SIG-M5 (cell line): ENCODE measurements at regions not wholly inside any gene's neighbourhood (a gene's known extent, or its start where the extent isn't known, plus 50 kb on each side); places are given as distances from the start of the nearest gene placed in this dataset.
"Not testable (repeated sequence)": the region's sequence is repeated elsewhere in the genome, so short reads cannot be mapped to it uniquely, and the experiment has no call there.

ENCODE experiments used
- DNase-seq: peaks from one replicate; lab custom pipeline; 2025; lab: John Stamatoyannopoulos, UW

DNA sequence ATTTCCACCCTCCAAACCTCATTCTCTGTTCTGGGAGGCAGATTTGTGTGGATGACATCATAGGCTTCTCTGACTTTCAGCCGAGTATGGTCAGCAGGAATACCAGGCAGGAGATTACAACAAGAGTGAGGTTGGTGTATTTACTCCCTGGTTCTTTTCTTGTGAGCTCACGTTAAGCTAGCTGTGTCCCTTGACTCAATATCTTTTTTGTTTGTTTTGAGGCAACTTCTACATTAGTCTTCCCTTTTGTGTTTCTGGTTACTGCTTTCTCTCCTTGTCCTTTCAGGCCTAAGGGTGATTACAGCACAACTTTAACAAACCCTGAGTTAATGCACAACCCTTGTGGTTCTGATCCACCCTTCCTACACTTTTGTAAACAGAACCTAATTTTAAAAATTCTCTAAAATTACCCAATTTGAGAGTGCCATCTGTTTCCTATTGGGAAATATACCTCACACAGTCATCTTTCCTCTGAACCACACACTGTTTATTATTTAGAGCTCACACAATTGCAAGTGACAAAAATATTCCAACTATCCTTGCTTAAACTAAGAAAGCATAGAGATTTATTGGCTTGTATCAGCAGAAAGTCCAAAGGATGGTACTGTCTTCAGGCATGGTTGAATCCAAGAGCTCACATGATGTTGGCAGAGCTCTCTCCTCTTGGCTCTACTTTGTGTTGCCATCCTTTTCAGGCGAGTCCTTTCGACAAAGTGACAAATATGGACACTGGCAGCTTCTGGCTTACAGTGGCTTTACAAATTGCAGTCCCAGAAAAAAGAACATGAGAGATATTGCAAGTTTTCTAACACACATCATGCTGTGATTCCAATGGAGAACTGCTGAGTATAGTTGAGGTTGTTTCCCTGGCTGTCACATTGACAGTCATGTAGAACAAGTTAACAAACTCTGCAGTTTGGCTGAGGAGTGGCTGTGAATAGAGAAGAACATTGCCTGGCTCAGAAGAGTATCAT is 150.5 kb upstream of the DDIT4L start:
- DNase-seq, result no peak

DNA sequence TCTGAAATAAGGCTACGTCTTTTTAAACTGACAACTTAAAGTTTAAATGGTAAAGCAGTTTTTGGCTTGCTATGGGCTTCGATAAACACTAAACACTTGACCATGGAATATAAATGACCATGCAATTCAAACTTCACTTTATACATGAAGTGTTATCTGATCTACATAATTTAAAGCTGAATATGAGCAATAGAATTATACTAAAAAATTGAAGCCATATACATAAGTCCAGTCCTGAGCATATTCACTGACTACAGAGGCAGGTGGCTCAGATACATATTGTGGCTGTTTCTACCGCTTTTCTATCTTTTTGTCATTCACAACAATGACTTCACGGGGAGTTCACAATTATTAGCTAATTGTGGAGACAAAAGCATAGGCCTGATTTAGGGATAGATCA is 149.6 kb upstream of the DDIT4L start:
- DNase-seq, result no peak

DNA sequence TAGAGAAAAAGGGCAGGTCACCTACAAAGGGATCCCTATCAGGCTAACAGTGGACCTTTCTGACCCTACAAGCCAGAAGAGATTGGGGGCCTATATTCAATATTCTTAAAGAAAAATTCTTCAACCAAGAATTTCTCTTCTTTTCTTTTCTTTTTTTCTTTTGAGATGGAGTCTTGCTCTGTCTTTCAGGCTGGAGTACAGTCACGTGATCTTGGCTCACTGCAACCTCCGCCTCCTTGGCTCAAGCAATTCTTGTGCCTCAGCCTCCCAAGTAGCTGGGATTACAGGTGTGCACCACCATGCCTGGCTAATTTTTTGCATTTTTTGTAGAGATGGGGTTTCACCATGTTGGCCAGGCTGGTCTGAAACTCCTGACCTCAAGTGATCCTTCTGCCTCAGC is 143.2 kb upstream of the DDIT4L start:
- not testable (repeated sequence) for DNase-seq

DNA sequence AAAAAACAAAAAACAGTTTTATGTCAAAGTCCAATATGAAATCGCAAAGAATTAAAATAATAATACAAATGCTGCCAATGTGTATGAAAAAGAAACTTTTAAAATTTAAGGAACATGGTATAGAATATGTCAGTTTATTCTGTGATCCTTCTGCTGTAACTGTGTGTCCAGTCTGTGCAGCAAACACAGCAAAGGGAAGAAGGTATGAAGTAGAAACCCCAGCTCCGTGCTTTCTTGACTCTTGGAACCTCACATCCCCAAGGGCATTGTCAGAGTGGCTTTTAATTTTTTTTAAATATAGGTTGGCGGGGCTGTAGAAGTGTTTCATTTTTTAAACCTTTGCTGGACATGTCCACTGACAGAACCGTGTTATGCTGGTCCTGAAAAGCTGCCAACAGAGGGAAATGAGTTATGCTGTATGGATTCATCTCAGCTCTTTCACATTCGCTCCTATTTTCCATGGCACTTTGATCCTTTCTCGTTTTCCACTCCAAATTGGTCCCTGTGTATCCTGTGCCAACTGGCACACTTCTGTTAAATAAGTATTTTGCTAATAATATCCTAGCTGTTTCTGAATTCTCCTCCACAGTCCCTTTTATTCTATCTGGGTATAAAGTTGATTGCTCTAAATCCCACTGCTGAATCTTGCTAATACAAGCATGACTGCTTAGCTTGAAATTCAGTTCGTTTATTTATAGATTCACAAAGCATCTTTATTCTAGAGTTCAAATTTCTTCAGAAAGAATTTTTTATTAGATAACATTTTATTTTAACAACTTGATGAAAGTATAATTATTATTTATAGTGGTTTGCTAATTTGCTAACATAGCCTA is 127.0 kb upstream of the DDIT4L start:
- no peak for DNase-seq

DNA sequence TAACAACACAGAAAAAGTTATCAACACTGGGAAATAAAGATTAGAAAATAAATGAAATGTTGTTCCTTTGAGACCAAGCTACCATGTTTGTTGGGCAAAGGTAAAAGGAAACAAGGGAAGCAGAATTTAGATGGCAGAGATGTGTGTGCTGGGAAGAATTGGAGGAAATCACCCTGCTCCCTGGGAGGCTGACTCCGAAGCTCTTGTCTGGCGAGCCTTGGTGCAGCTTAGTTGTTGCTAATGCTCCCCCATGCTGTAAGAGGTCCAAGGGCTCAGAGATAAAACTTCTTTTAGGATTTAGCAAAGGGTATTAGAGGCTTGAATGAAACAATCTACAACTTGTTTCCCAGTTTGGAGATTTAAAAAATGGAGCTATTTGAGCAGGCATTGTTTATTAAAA is 123.8 kb upstream of the DDIT4L start:
- DNase-seq, result no peak

DNA sequence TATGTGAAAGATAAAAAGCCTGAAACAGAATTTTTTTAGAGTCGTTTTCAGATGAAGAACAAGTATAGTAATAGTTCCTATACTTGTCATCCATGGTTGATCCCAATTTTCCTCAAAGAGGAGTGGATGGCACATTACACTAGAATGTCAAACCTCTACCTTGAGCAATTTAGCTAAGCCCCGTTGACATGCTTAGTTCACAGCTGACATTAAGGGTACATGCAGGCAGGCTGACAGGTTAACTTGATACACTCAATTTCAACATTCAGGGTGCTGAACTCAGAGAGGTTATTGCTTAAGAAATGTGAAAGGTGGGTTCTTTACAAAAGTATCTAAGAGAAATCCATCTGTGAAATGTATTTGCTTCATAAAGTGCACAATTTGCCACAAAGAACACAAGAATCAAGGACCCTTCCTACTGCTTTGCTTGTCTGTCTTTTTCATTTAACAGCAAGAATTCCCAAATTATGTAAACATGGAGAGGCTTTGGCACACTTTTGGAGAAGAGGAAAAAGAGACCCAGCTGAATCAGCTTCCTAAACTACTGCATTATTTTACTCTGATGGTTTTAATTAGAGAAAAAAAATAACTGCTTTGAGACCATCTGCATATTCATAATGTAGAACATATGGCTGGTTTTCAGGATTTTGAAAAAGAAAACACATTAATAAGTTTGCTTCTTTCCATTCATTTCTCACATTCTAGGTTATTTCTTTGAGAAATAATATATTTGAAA is 122.5 kb upstream of the DDIT4L start:
- DNase-seq, result no peak

DNA sequence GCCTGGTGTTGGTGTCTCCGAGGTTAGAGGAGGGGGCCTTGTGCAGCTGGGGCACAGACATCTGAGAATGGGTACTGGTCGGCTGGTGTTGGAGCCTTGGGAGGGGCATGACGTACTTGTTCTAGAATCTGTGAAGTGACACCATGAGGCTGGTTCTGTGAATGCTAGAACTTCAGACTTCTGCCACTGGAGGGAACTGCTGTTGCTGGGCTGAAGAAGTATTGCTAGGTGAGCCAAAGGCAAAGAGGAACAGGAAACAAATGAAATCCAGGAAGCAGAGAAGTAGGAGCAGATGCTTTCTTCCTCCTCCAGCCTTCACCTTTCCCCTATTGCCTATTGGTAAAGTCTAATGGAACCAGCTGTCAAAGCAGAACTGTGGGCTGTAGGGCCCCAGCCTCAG is 120.9 kb upstream of the DDIT4L start:
- DNase-seq, result no peak

DNA sequence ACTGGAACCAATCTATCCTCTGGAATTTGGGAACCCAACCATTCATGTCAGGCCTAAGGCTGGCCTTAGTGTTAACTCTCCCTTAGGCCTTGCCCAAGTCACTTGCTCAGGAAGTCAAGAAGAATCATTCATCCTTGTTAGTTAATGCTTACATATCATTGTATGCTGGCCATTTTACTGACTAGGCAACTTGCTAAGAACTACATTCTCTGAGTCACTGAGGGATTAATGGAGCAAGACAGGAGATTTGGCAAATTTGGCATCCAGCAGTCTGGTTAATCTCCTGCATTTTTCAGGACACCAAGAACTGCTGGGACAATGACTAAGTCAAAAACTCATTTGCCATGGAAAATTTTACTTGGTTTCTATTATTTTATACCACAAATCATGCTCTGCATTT is 115.8 kb upstream of the DDIT4L start:
- no peak for DNase-seq

DNA sequence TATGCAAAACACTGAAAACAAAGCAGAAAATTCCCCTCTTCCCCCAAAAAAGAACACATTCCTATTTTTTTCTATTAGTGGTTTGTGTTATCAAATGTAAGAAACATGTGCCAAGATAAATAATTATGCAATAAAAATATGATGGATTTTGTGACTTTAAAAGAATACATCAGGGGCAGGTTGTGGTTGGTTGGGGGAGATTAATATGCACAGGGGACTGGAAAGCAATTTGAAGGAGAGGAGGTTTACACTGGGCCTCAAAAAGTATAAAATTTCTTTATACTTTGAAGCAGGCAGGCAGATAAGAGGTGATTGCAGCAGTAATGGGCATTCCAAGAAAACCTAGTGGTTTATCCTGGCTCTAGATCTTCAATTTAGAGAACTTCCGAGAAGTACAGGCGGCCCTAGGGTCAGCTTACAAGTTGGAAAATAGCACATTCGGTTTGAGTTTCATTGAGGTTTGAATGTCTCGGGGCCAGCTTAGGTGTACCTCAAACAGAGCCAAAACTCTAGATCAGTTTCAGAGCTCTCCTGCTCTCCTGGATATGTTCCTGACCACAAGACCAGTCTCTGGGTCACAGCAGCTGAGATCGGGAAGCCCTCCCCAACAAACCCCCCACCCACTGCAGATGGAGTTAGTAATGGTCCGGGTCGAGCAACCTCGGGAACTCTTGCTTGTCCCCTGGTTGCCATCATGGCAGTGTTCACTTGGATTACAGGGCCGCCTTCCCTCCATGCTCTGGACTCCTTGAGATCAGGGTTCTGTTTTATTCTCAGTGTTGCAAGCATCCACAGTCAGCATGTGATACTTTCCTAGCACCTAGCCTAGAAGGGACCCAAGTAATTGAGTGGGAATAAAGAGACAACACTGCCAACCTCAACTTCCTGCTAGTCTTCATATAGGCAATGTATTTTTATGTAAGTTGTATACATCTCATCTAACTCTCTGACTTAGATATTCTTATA is 112.1 kb upstream of the DDIT4L start:
- DNase-seq, result no peak

DNA sequence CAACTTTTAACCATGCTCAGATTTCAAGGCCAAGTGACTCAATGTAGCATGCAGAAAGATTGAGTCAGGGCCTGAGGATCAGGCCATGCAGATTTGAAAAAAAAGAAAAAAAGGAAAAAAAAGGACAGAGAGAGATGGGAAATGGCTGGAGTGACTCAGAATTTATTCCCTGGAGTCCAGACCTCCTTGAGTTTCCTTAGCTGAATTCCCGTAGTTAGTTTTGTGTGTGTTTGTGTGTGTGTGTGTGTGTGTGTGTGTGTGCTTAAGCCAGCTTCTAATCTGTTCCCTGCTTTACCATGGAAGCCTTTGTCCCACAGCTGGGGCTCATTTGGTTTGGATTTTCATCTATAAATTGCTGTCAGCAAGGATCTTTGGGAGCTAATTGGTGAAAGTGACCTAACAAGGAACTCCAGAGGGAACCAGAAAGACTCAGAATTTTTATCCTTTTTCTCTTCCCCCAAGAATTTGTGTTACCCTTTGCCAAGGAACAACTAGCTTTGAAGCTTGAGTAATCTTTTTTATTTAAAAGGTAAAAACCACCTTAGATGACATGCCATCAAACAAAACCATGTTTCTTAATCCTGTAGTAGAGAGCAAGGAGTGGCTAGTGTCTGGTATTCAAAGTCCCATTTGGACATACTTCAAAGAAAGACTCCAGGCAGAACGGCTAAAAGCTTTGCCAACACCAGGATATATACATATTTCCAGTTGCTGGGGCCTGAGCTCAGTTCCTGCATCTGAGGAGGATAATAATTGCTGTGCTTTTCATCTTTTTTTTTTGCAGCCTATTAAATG is 109.0 kb upstream of the DDIT4L start:
- DNase-seq, result no peak

- no peak for DNase-seq
Measured at GRCh38 chr4:100295792-100296191, 105.5 kb upstream of the DDIT4L start.

DNA sequence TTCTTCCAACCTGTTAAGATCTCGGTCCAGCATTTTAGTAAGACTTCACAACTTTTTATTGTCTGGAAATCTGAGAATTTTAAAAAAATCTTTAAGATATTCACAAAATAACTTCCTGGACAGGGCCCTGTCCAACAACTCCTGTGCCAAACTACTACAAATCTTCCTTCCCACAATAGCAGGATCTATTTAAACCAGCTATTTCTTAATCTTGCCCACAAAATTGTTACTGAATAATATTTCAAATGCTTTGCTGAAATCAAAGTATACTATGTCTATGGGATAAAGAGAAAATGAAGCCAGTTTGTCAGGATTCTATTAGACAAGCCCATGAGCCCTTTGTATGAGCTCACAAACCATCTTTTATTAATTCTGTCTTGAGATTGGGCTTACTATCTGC is 104.1 kb upstream of the DDIT4L start:
- no peak for DNase-seq

DNA sequence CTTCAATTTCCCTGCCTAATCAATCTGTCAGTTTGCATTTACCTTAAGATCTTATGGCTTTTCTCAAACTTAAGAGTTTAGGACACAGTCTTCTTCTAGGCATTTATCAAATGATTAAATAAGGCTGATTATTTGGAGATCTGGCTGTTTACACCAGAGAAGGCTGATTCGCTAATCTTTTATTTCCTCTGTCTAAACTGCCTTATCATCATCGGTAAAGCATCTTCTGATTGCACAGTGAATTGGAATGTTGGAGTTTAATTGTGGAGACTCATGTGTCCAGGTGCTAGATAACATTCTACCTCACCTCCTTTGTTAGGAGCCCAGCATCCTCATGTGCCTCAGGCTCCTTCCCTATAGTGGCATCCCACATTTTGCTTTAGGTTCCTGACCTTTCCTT is 100.3 kb upstream of the DDIT4L start:
- DNase-seq, result no peak

DNA sequence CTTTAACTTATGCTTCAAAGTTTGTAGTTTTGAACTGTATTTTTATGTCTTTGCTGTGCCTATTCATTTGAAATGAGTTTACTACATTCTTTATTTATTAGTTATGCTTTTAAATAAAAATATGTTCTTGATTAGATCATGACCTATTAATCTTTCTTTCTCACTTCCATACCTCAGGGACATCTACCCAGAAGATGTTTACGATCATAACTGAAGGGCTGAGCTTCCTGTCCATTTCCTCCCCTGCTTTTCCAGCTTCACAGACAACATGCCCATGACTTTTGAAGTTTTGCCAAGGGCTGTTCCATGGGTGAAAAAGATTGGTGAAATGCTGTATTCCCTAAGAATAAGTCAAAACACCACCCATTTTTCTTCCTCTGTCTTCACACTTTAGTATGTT is 99.7 kb upstream of the DDIT4L start:
- DNase-seq, result no peak

GRCh38 chr4:100289530-100289888 is 99.2 kb upstream of the DDIT4L start:
- DNase-seq, result no peak

DNA sequence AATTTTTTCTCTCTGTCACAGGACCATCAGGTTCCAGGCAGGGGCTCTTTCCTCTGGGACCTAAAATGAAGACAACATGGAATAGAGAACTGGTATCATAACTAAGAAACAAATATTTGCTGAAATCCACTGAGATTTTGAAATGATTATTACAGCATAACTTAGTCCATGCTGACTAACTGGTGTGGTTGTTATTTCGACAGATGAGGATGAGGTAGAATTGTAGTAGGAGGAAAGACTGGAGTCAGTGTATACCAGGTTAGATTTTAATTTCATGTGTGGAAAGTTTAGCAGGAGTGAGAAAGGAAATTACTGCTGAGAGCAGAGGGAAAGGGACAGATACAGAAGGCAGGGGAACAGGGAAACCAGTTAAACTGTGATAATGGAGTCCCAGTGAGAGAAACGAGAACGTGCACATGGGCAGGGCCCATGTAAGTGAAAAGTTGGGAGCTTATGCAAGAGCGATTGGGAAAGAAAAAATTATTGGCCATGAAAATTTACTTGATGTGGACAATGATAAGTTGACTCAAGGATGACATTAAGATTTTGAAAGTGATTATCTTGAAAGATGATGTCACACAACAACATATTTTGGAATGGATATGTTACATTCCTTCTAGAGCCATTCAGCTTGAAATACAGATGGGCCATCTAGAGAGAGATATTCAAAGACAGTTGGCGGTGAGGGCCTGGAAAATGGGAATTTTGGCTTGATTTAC is 98.7 kb upstream of the DDIT4L start:
- DNase-seq, result no peak

- DNase-seq, result no peak
Measured at GRCh38 chr4:100288161-100288560, 97.9 kb upstream of the DDIT4L start.

DNA sequence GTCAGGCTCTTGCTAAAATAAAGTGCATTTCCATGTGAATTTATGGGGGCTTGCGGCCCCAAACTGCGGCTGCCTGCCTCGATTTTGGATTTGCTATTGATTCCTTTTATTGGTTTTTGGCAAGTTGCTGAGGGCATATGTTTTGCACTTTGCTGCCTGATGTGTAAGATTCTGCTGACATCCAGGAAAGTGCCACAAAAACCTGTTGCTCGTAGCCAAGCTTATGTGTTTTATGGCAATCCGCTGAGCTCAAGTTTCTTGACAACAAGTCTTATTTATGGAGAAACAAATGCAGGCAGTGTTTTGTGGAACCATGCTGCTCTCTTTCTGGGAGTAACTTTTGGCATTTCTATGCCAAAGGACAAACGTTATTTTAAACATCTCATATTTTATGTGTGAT is 97.3 kb upstream of the DDIT4L start:
- DNase-seq, result no peak

GRCh38 chr4:100286636-100287035 is 96.4 kb upstream of the DDIT4L start:
- DNase-seq, result no peak

DNA sequence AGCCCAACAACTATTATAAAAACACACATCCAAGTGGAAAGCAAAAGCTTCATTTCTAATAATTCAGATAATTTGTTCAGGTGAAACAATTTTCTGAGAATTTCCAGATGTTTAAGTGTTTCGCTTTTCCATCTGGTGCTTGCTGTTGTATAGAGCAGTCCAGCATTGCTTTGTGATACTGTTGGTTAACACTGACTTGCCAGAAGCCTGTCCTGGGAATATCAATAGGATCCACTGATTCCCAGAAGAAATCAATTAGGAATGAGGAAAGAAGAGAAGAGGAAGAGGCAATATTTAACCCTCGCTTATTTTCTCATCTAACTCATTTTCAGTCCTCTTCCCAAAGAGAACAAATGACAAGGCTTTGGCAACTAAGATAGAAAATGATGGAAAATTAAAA is 94.9 kb upstream of the DDIT4L start:
- no peak for DNase-seq
